Testis (tissue), 2 donors: ENCODE measurements at regions not wholly inside any gene's neighbourhood (a gene's known extent, or its start where the extent isn't known, plus 50 kb on each side); places are given as distances from the start of the nearest gene placed in this dataset.
A peak's percentile ranks its signal among the peaks of the same experiment; 100 is the strongest.

Experiments
- POLR2A ChIP-seq: fragments of 450-650 bp; IDR thresholded peaks from one replicate; pipeline ENCODE4 v1.6.1; 2017; ENCODE audit warnings: antibody characterized with exemption, mild to moderate bottlenecking, moderate library complexity
- TF ChIP-seq, protein P1 (sequence below), 3 experiments: fragments of 450-650 bp in 2 of 3; fragments of 200-600 bp in 1 of 3; sonication (generic) in 1 of 3; IDR thresholded peaks; one replicate each; pipeline ENCODE4 v1.5.1; 2016 to 2019; ENCODE audit warnings: antibody characterized with exemption in 3 of 3, mild to moderate bottlenecking in 2 of 3, moderate library complexity in 1 of 3

DNA sequence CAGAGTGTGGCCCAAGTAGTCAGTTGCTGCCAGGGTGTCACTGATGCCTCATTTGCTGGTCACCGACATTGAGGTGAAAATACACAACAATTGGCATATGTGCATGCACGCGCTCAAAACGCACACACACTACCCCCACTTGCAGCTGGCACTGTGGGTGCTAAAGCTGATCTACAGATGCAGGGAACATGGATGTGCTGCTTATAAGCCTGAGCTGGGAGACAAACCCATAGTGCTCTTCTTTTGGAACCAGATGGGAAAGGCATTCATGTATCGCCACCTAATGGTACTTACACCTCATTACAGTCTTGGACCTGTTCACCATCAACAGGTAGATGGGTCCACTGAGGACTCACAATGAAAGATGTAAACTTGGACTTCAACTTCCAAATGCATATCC is 70.3 kb upstream of the CAMK1G start:
- no peak for TF ChIP-seq POLR2A
- TF ChIP-seq, protein P1, sequence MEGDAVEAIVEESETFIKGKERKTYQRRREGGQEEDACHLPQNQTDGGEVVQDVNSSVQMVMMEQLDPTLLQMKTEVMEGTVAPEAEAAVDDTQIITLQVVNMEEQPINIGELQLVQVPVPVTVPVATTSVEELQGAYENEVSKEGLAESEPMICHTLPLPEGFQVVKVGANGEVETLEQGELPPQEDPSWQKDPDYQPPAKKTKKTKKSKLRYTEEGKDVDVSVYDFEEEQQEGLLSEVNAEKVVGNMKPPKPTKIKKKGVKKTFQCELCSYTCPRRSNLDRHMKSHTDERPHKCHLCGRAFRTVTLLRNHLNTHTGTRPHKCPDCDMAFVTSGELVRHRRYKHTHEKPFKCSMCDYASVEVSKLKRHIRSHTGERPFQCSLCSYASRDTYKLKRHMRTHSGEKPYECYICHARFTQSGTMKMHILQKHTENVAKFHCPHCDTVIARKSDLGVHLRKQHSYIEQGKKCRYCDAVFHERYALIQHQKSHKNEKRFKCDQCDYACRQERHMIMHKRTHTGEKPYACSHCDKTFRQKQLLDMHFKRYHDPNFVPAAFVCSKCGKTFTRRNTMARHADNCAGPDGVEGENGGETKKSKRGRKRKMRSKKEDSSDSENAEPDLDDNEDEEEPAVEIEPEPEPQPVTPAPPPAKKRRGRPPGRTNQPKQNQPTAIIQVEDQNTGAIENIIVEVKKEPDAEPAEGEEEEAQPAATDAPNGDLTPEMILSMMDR (IDR thresholded peaks at IDR 0.05): peak in 2 of 3 experiments; percentile 15 to 41
